Esophagus squamous epithelium (tissue), 4 donors: ENCODE measurements at regions not wholly inside any gene's neighbourhood (a gene's known extent, or its start where the extent isn't known, plus 50 kb on each side); places are given as distances from the start of the nearest gene placed in this dataset.

ENCODE experiments used
- POLR2A ChIP-seq, 4 donors: fragments of 450-650 bp; IDR thresholded peaks; one replicate each; pipeline ENCODE4 v1.6.1; 2017; ENCODE audit warnings: antibody characterized with exemption in 4 of 4, mild to moderate bottlenecking in 4 of 4, moderate library complexity in 3 of 4
- TF ChIP-seq, protein P1 (sequence below), 6 experiments: fragments of 450-650 bp in 4 of 6; fragments of 200-600 bp in 2 of 6; sonication (generic) in 2 of 6; IDR thresholded peaks; one replicate each; pipeline ENCODE4 v1.5.1; 2016 to 2019; ENCODE audit warnings: antibody characterized with exemption in 6 of 6, mild to moderate bottlenecking in 4 of 6, moderate library complexity in 4 of 6

GRCh38 chr3:153889905-153890334, 231.3 kb upstream of the ARHGEF26 start:
- TF ChIP-seq, protein P1, sequence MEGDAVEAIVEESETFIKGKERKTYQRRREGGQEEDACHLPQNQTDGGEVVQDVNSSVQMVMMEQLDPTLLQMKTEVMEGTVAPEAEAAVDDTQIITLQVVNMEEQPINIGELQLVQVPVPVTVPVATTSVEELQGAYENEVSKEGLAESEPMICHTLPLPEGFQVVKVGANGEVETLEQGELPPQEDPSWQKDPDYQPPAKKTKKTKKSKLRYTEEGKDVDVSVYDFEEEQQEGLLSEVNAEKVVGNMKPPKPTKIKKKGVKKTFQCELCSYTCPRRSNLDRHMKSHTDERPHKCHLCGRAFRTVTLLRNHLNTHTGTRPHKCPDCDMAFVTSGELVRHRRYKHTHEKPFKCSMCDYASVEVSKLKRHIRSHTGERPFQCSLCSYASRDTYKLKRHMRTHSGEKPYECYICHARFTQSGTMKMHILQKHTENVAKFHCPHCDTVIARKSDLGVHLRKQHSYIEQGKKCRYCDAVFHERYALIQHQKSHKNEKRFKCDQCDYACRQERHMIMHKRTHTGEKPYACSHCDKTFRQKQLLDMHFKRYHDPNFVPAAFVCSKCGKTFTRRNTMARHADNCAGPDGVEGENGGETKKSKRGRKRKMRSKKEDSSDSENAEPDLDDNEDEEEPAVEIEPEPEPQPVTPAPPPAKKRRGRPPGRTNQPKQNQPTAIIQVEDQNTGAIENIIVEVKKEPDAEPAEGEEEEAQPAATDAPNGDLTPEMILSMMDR (IDR thresholded peaks at IDR 0.05): no peak
- no peak for TF ChIP-seq POLR2A (IDR thresholded peaks at IDR 0.05)
